K562 (cell line): ENCODE measurements at regions not wholly inside any gene's neighbourhood (a gene's known extent, or its start where the extent isn't known, plus 50 kb on each side); places are given as distances from the start of the nearest gene placed in this dataset.

Experiments used
- IRF2 ChIP-seq: sonication (generic); formaldehyde crosslinking; IDR thresholded peaks from 2 replicates; pipeline ENCODE4 v1.8.1; 2022; ENCODE audit warnings: mild to moderate bottlenecking, missing genetic modification reagents
- NUFIP1 ChIP-seq: fragments of 450-650 bp; IDR thresholded peaks from 2 replicates; pipeline ENCODE4 v1.6.1; 2018; ENCODE audit not compliant: partially characterized antibody
- ZBED1 ChIP-seq: IDR thresholded peaks from 2 replicates; pipeline ENCODE4 v1.6.1; 2014
- ZNF24 ChIP-seq: fragments of 450-650 bp; IDR thresholded peaks from 2 replicates; pipeline ENCODE4 v1.6.1; 2016

- TF ChIP-seq NUFIP1 (no peak), ZBED1 (no peak), IRF2 (no peak), ZNF24 (no peak)
Measured at GRCh38 chr22:49329636-49330035, 498.0 kb downstream of the BRD1 start.
